Tibial nerve (tissue), 4 donors: ENCODE measurements at regions not wholly inside any gene's neighbourhood (a gene's known extent, or its start where the extent isn't known, plus 50 kb on each side); places are given as distances from the start of the nearest gene placed in this dataset.

Experiments used
- DNase-seq, 2 donors: peaks; one replicate each; pipeline ENCODE4 v3.0.0-alpha.2; 2019; ENCODE audit warnings: low spot score in 2 of 2
- H3K27ac ChIP-seq, 4 donors: fragments of 200-600 bp; sonication (generic) in 3 of 4; one replicate each; pipeline ENCODE4 v1.5.1; 2017 to 2019; ENCODE audit warnings: mild to moderate bottlenecking in 1 of 4
- H3K27me3 ChIP-seq, 2 donors: fragments of 200-600 bp; sonication (generic) in 1 of 2; one replicate each; pipeline versions ENCODE4 v1.5.1 to v1.6.0; 2017 to 2019
- H3K36me3 ChIP-seq, 3 donors: fragments of 200-600 bp; sonication (generic); one replicate each; pipeline ENCODE4 v1.5.1; 2018 to 2019
- H3K4me1 ChIP-seq, 4 donors: fragments of 200-600 bp; sonication (generic) in 3 of 4; one replicate each; pipeline ENCODE4 v1.5.1; 2017 to 2019
- H3K4me3 ChIP-seq, 4 donors: fragments of 200-600 bp; sonication (generic) in 3 of 4; one replicate each; pipeline ENCODE4 v1.5.1; 2017 to 2019; ENCODE audit warnings: mild to moderate bottlenecking in 1 of 4, moderate library complexity in 1 of 4
- H3K9me3 ChIP-seq, 4 donors: fragments of 200-600 bp; sonication (generic) in 3 of 4; one replicate each; pipeline ENCODE4 v1.5.1; 2017 to 2019
- EP300 ChIP-seq, 2 donors: sonication (generic); formaldehyde crosslinking; IDR thresholded peaks; one replicate each; pipeline ENCODE4 v1.6.1; 2017; ENCODE audit warnings: antibody characterized with exemption in 2 of 2, mild to moderate bottlenecking in 1 of 2
- POLR2A ChIP-seq, 2 donors: fragments of 450-650 bp; IDR thresholded peaks; one replicate each; pipeline ENCODE4 v1.6.1; 2017; ENCODE audit warnings: antibody characterized with exemption in 2 of 2, mild to moderate bottlenecking in 2 of 2, moderate library complexity in 2 of 2
- WGBS, 2 donors: methylation state at CpG; one replicate each; pipeline ENCODE4 v1.1.5; 2018; 5-methylcytosine and 5-hydroxymethylcytosine counted together
- TF ChIP-seq, protein P1 (sequence below), 5 experiments: fragments of 200-600 bp in 3 of 5; fragments of 450-650 bp in 2 of 5; sonication (generic) in 3 of 5; IDR thresholded peaks; one replicate each; pipeline ENCODE4 v1.5.1; 2016 to 2019; ENCODE audit warnings: antibody characterized with exemption in 5 of 5, mild to moderate bottlenecking in 3 of 5, moderate library complexity in 2 of 5

DNA sequence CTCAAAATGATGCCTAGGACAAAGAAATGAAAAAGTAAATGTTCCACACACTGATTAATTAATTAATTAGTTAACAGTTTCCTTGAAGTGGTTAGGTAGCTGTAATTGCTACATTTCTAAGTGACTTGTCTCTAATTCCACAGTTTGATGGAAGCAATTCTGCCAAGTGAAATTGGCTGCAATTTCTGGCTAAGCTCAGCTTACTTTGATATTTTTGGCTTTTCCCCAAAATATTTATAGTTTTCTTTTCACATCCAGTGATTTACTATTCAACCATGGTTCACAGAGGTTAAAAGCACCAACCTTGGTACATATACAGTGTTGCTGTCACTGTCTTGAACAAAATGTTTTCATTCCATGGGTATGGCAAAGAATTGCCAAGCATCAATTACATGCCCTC lies 459.5 kb upstream of the CDH20 start:
- H3K4me3 ChIP-seq: no peak overlapping the region
- H3K4me1 ChIP-seq: no peaks in the 10 kb centered on the region
- H3K36me3 ChIP-seq: no peaks in the 10 kb centered on the region
- H3K27ac ChIP-seq: no peak overlapping the region
- TF ChIP-seq, protein P1, sequence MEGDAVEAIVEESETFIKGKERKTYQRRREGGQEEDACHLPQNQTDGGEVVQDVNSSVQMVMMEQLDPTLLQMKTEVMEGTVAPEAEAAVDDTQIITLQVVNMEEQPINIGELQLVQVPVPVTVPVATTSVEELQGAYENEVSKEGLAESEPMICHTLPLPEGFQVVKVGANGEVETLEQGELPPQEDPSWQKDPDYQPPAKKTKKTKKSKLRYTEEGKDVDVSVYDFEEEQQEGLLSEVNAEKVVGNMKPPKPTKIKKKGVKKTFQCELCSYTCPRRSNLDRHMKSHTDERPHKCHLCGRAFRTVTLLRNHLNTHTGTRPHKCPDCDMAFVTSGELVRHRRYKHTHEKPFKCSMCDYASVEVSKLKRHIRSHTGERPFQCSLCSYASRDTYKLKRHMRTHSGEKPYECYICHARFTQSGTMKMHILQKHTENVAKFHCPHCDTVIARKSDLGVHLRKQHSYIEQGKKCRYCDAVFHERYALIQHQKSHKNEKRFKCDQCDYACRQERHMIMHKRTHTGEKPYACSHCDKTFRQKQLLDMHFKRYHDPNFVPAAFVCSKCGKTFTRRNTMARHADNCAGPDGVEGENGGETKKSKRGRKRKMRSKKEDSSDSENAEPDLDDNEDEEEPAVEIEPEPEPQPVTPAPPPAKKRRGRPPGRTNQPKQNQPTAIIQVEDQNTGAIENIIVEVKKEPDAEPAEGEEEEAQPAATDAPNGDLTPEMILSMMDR (IDR thresholded peaks at IDR 0.05): no peak
- TF ChIP-seq POLR2A (IDR thresholded peaks at IDR 0.05) (no peak), EP300 (IDR thresholded peaks at IDR 0.05) (no peak)
- H3K27me3 ChIP-seq: no peaks in the 10 kb centered on the region
- no peaks in the 10 kb centered on the region for H3K9me3 ChIP-seq
- DNase-seq: no peak

DNA sequence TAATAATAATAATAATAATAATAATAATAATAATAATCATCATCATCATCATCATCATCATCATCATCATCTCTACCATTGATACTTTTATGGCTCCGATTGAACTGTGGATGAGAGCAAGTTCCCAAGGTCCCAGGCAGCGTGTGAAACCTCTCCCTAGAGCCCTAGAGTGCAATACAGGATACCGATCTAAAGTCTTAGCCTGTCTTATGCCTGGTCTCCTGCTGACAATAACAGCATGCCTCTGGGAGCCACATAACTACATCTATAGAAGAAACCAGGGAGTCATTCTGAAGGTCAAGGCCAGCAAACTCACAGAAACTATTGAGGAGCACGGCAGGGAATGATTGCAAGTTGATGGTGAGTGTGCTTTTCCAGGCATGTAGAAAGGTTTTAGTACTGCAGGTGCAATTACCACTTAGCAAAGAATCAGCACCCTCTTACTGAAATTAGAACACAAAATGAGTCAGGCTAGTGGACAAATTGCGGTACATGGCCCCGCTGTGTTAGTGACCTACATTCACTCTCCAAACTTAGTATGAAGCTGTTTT lies 457.2 kb upstream of the CDH20 start:
- WGBS, 2 donors: 66 to 69% methylated on average over 6 of the region's 6 CpGs
- Histone ChIP-seq H3K36me3 (no peaks in the 10 kb centered on the region), H3K27ac (no peak overlapping the region), H3K9me3 (no peaks in the 10 kb centered on the region), H3K4me3 (no peak overlapping the region), H3K27me3 (no peaks in the 10 kb centered on the region), H3K4me1 (no peaks in the 10 kb centered on the region)
- DNase-seq: no peak
- TF ChIP-seq POLR2A (IDR thresholded peaks at IDR 0.05) (no peak), EP300 (IDR thresholded peaks at IDR 0.05) (no peak)
- TF ChIP-seq, protein P1 (IDR thresholded peaks at IDR 0.05): no peak

DNA sequence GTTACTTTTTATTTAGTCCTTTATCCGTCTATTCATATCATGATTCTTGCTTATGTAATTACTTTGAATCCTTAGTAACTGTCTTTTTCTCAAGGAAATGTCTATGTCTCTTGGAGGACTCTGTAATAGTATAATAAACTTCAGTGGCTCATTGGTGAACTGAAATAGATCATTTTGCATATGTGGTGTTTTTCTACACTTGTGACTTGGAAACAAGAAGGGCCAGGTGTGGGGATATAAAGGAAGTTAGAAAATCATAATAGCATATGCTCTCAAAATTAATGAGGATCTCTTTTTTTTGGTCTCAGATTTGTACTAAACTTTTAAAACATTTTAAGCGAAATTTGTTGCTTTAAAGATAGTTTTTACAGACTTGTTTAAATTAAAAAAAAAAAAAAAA lies 453.0 kb upstream of the CDH20 start:
- H3K4me1 ChIP-seq: no peaks in the 10 kb centered on the region
- H3K36me3 ChIP-seq: no peaks in the 10 kb centered on the region
- TF ChIP-seq POLR2A (IDR thresholded peaks at IDR 0.05) (no peak), EP300 (IDR thresholded peaks at IDR 0.05) (no peak)
- TF ChIP-seq, protein P1 (IDR thresholded peaks at IDR 0.05): no peak
- no peak for DNase-seq
- H3K27ac ChIP-seq: no peak overlapping the region
- 77 to 83% methylated on average over 2 of the region's 2 CpGs for WGBS, 2 donors
- H3K9me3 ChIP-seq: no peaks in the 10 kb centered on the region
- H3K27me3 ChIP-seq: no peaks in the 10 kb centered on the region
- no peak overlapping the region for H3K4me3 ChIP-seq

DNA sequence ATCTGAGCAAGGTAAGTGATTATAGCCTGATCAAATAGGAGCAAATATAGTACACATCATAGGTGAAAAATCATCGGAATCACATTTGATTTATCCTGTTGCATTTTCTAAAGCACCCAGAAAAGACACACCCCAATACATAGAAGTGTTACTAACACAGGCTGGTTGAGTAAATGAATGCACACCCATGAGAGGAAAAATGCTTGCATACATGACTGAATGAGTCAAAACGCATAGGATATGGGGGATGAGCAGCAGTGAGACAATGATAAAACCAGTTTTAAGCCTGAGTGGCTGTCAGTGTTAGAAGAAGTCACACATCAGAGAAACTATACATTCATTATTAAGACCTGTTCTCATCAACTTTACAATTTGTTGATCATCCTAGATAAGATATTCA lies 449.6 kb upstream of the CDH20 start:
- 84 to 92% methylated on average over 2 of the region's 2 CpGs for WGBS, 2 donors
- Histone ChIP-seq H3K4me1 (no peaks in the 10 kb centered on the region), H3K9me3 (no peaks in the 10 kb centered on the region), H3K36me3 (no peaks in the 10 kb centered on the region), H3K27me3 (no peaks in the 10 kb centered on the region), H3K4me3 (no peak overlapping the region), H3K27ac (no peak overlapping the region)
- TF ChIP-seq EP300 (IDR thresholded peaks at IDR 0.05) (no peak), POLR2A (IDR thresholded peaks at IDR 0.05) (no peak)
- TF ChIP-seq, protein P1 (IDR thresholded peaks at IDR 0.05): no peak
- DNase-seq: no peak

DNA sequence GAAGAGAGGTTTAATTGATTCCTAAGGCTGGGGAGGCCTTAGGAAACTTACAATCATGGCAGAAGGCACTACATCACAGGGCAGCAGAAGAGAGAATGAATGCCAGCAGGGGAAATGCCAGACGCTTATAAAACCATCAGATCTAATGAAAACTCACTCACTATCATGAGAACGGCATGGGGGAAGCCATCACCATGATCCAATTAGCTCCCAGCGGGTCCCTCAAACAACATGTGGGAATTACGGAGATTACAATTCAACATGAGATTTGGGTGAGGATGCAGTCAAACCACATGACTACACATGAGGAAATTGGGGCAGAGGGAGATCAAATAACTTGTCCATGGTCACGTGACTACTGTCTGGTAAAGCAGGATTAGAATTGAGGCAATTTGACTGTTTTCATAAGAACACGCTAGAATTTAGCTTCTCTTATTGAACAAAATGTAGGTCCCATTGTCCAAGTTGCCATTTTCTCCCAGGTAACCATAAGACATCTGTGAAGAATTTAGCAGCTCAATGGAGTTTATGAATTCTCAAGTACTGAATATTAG lies 445.1 kb upstream of the CDH20 start:
- Histone ChIP-seq H3K9me3 (no peaks in the 10 kb centered on the region), H3K4me3 (no peak overlapping the region), H3K36me3 (no peaks in the 10 kb centered on the region), H3K27me3 (no peaks in the 10 kb centered on the region), H3K4me1 (no peaks in the 10 kb centered on the region), H3K27ac (no peak overlapping the region)
- TF ChIP-seq POLR2A (IDR thresholded peaks at IDR 0.05) (no peak), EP300 (IDR thresholded peaks at IDR 0.05) (no peak)
- TF ChIP-seq, protein P1 (IDR thresholded peaks at IDR 0.05): no peak
- no peak for DNase-seq
- WGBS, 2 donors: 88 to 93% methylated on average over 6 of the region's 6 CpGs
